ENCODE measurements at regions not wholly inside any gene's neighbourhood (a gene's known extent, or its start where the extent isn't known, plus 50 kb on each side); places are given as distances from the start of the nearest gene placed in this dataset.

DNA sequence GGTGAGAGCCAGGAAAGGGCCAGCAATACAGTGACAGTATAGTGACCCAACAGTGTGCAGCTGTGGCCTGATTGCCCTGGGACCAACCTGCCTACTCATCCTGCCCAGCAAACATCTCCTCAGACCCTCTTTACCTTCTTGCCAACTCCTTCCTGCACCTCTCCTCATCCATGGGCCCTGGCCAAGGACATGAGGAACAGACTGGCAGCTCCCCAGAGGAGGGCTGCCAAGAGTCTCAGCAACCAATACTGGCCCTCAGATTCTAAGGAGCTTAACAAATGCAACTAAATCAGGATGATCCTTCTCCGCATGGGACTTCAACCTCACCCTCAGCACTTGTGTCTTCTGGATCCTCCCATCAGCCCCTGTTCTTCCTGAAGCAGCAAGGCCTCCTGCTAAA is 77.0 kb downstream of the RPL27A start:
- DNase-seq (no peak), ATAC-seq (ENCODE audit: low read depth) (no peak)
- Histone ChIP-seq H3K9me3 (ENCODE audit: control extremely low read depth in 1 of 3, control insufficient read depth in 2 of 3, insufficient read depth in 1 of 3, low read length in 2 of 3) (no peaks in the 10 kb centered on the region), H3K27ac (ENCODE audit: low read length in 2 of 2) (no peak overlapping the region), H3K79me2 (ENCODE audit: control insufficient read depth, insufficient read depth, low read length) (no peaks in the 10 kb centered on the region), H3K9ac (ENCODE audit: low read length) (no peak overlapping the region), H3K36me3 (replicated peaks in 1 of 2; ENCODE audit: control extremely low read depth in 1 of 2, control insufficient read depth in 1 of 2, extremely low read depth in 1 of 2, insufficient read depth in 2 of 2, low read length in 1 of 2) (no peaks in the 10 kb centered on the region), H3K27me3 (replicated peaks in 1 of 4; ENCODE audit: control extremely low read depth in 1 of 4, control insufficient read depth in 3 of 4, insufficient read depth in 4 of 4, low read length in 3 of 4) (peaks cover 0 to 5% (median 0%) of the 10 kb centered on the region in 4 experiments), H3K4me3 (ENCODE audit: control extremely low read depth in 1 of 5, extremely low read depth in 1 of 5, insufficient read depth in 1 of 5, low read depth in 2 of 5, low read length in 4 of 5) (no peak overlapping the region), H4K20me1 (ENCODE audit: control insufficient read depth, insufficient read depth, low read length, poor library complexity, severe bottlenecking) (no peaks in the 10 kb centered on the region), H3K4me1 (ENCODE audit: control insufficient read depth in 2 of 2, insufficient read depth in 2 of 2, low read length in 2 of 2) (no peaks in the 10 kb centered on the region), H2AFZ (ENCODE audit: insufficient read depth, low read depth, low read length, poor library complexity, severe bottlenecking) (no peak overlapping the region), H3K4me2 (replicated peaks; ENCODE audit: low read depth, low read length, poor library complexity, severe bottlenecking) (no peak overlapping the region)
- CTCF ChIA-PET = no interaction called here
- Mint-ChIP-seq H3K4me3 (no peak overlapping the region), H3K4me1 (no peaks in the 10 kb centered on the region), H3K9me3 (ENCODE audit: insufficient read depth) (no peaks in the 10 kb centered on the region), H3K27ac (no peak overlapping the region), H3K27me3 (no peaks in the 10 kb centered on the region)
- intact Hi-C loops (cut with micrococcal nuclease) = no loop called here
- POLR2A ChIA-PET = no interaction called here
- TF ChIP-seq EZH2 (IDR thresholded peaks at IDR 0.05; ENCODE audit: borderline replicate concordance, insufficient read depth, low read depth, low read length, poor library complexity, severe bottlenecking) = no peak
- TF ChIP-seq, protein P1, sequence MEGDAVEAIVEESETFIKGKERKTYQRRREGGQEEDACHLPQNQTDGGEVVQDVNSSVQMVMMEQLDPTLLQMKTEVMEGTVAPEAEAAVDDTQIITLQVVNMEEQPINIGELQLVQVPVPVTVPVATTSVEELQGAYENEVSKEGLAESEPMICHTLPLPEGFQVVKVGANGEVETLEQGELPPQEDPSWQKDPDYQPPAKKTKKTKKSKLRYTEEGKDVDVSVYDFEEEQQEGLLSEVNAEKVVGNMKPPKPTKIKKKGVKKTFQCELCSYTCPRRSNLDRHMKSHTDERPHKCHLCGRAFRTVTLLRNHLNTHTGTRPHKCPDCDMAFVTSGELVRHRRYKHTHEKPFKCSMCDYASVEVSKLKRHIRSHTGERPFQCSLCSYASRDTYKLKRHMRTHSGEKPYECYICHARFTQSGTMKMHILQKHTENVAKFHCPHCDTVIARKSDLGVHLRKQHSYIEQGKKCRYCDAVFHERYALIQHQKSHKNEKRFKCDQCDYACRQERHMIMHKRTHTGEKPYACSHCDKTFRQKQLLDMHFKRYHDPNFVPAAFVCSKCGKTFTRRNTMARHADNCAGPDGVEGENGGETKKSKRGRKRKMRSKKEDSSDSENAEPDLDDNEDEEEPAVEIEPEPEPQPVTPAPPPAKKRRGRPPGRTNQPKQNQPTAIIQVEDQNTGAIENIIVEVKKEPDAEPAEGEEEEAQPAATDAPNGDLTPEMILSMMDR (IDR thresholded peaks at IDR 0.05) = no peak
- WGBS (ENCODE audit: insufficient coverage) = 86% methylated on average over 1 of the region's 1 CpG

DNA sequence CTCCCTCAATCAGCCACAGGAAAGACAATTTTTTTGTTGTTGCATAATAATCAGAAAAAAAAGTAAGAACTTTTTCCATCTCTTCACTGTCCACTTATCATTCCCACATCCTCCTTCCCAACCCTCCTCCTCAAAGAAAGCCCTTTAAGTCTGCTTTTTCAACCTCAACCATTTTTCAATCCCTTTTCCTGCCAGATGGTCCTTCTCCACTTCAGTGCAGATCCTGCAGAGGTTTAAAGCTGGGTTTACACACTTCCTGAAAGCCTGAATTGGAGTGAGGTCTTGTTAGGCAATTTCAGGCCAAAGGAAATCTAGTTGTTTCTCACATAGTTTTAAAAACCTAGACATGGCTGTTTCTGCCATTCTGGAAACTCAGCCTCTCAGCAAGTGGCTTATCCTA is 78.3 kb downstream of the RPL27A start:
- H3K79me2 ChIP-seq (ENCODE audit: control insufficient read depth, insufficient read depth, low read length) = no peaks in the 10 kb centered on the region

More for the DNA sequence above, 78.3 kb downstream of the RPL27A start:
- intact Hi-C loops (cut with micrococcal nuclease) = no loop called here
- DNase-seq = no peak
- TF ChIP-seq, protein P1 (IDR thresholded peaks at IDR 0.05) = no peak
- TF ChIP-seq EZH2 (IDR thresholded peaks at IDR 0.05; ENCODE audit: borderline replicate concordance, insufficient read depth, low read depth, low read length, poor library complexity, severe bottlenecking) = no peak
- no peaks in the 10 kb centered on the region for H3K27me3 Mint-ChIP-seq
- CTCF ChIA-PET = no interaction called here
- Histone ChIP-seq H3K4me1 (ENCODE audit: control insufficient read depth in 2 of 2, insufficient read depth in 2 of 2, low read length in 2 of 2) (no peaks in the 10 kb centered on the region), H3K9ac (ENCODE audit: low read length) (no peak overlapping the region), H3K36me3 (replicated peaks in 1 of 2; ENCODE audit: control extremely low read depth in 1 of 2, control insufficient read depth in 1 of 2, extremely low read depth in 1 of 2, insufficient read depth in 2 of 2, low read length in 1 of 2) (no peaks in the 10 kb centered on the region), H4K20me1 (ENCODE audit: control insufficient read depth, insufficient read depth, low read length, poor library complexity, severe bottlenecking) (no peaks in the 10 kb centered on the region), H3K9me3 (ENCODE audit: control extremely low read depth in 1 of 3, control insufficient read depth in 2 of 3, insufficient read depth in 1 of 3, low read length in 2 of 3) (no peaks in the 10 kb centered on the region), H3K27me3 (replicated peaks in 1 of 4; ENCODE audit: control extremely low read depth in 1 of 4, control insufficient read depth in 3 of 4, insufficient read depth in 4 of 4, low read length in 3 of 4) (peaks cover 0 to 5% (median 0%) of the 10 kb centered on the region in 4 experiments), H3K27ac (ENCODE audit: low read length in 2 of 2) (no peak overlapping the region), H3K4me2 (replicated peaks; ENCODE audit: low read depth, low read length, poor library complexity, severe bottlenecking) (no peak overlapping the region), H2AFZ (ENCODE audit: insufficient read depth, low read depth, low read length, poor library complexity, severe bottlenecking) (no peak overlapping the region), H3K4me3 (ENCODE audit: control extremely low read depth in 1 of 5, extremely low read depth in 1 of 5, insufficient read depth in 1 of 5, low read depth in 2 of 5, low read length in 4 of 5) (no peak overlapping the region)
- H3K27ac Mint-ChIP-seq = no peak overlapping the region
- no peaks in the 10 kb centered on the region for H3K9me3 Mint-ChIP-seq (ENCODE audit: insufficient read depth)
- POLR2A ChIA-PET = no interaction called here
- H3K4me1 Mint-ChIP-seq = no peaks in the 10 kb centered on the region
- ATAC-seq (ENCODE audit: low read depth) = no peak
- no peak overlapping the region for H3K4me3 Mint-ChIP-seq

Measured in B cell (primary cell).